ENCODE measurements at regions not wholly inside any gene's neighbourhood (a gene's known extent, or its start where the extent isn't known, plus 50 kb on each side); places are given as distances from the start of the nearest gene placed in this dataset.

GRCh38 chr9:11148189-11148588 is 535.4 kb upstream of the PTPRD start:
- Histone ChIP-seq H3K4me1 (replicated peaks; ENCODE audit: insufficient read depth) (no peaks in the 10 kb centered on the region), H3K9me2 (ENCODE audit: insufficient read depth) (no peaks in the 10 kb centered on the region), H3K79me2 (ENCODE audit: low read depth) (no peaks in the 10 kb centered on the region), H3F3A (ENCODE audit: insufficient read depth, low read depth) (no peaks in the 10 kb centered on the region), H3K9me3 (ENCODE audit: insufficient read depth, low read depth) (no peaks in the 10 kb centered on the region), H3K4me3 (no peak overlapping the region), H3K27ac (no peak overlapping the region), H4K20me1 (ENCODE audit: insufficient read depth) (no peaks in the 10 kb centered on the region), H3K36me3 (ENCODE audit: low read depth) (no peaks in the 10 kb centered on the region), H3K4me2 (no peak overlapping the region), H3K27me3 (ENCODE audit: insufficient read depth, low read depth) (no peaks in the 10 kb centered on the region), H2AFZ (no peak overlapping the region)
- ChIA-PET CTCF (no interaction called here), POLR2A (ENCODE audit: unreplicated experiment) (no interaction called here)
- BruUV-seq (replicated peaks), result no TSS peak
- DNase-seq, result no peak
- intact Hi-C loops (cut with micrococcal nuclease; ENCODE audit: unreplicated experiment), result no loop called here
- no peak for TF ChIP-seq EZH2 (IDR thresholded peaks at IDR 0.05; ENCODE audit: low read depth)
- TF ChIP-seq CTCF (conservative IDR thresholded peaks at IDR 0.05), result no peak

GRCh38 chr9:11149065-11149464 is 536.3 kb upstream of the PTPRD start:
- POLR2A ChIA-PET (ENCODE audit: unreplicated experiment), result no interaction called here
- Histone ChIP-seq H3K4me3 (no peak overlapping the region), H3K4me1 (replicated peaks; ENCODE audit: insufficient read depth) (no peaks in the 10 kb centered on the region), H3K4me2 (no peak overlapping the region), H3K27me3 (ENCODE audit: insufficient read depth, low read depth) (no peaks in the 10 kb centered on the region), H3K27ac (no peak overlapping the region), H3K9me3 (ENCODE audit: insufficient read depth, low read depth) (no peaks in the 10 kb centered on the region), H3F3A (ENCODE audit: insufficient read depth, low read depth) (no peaks in the 10 kb centered on the region), H3K36me3 (ENCODE audit: low read depth) (no peaks in the 10 kb centered on the region), H2AFZ (no peak overlapping the region), H3K79me2 (ENCODE audit: low read depth) (no peaks in the 10 kb centered on the region), H3K9me2 (ENCODE audit: insufficient read depth) (no peaks in the 10 kb centered on the region), H4K20me1 (ENCODE audit: insufficient read depth) (no peaks in the 10 kb centered on the region)
- BruUV-seq (replicated peaks), result no TSS peak
- TF ChIP-seq EZH2 (IDR thresholded peaks at IDR 0.05; ENCODE audit: low read depth) (no peak), CTCF (conservative IDR thresholded peaks at IDR 0.05) (no peak)
- intact Hi-C loops (cut with micrococcal nuclease; ENCODE audit: unreplicated experiment), result no loop called here
- DNase-seq, result no peak
- CTCF ChIA-PET, result no interaction called here

- TF ChIP-seq EZH2 (IDR thresholded peaks at IDR 0.05; ENCODE audit: low read depth) (no peak), CTCF (conservative IDR thresholded peaks at IDR 0.05) (no peak)
- BruUV-seq (replicated peaks), result no TSS peak
Observed at GRCh38 chr9:11158063-11158462, 545.3 kb upstream of the PTPRD start.

More at GRCh38 chr9:11158063-11158462, 545.3 kb upstream of the PTPRD start:
- Histone ChIP-seq H3K27ac (no peak overlapping the region), H2AFZ (no peak overlapping the region), H4K20me1 (ENCODE audit: insufficient read depth) (no peaks in the 10 kb centered on the region), H3K27me3 (ENCODE audit: insufficient read depth, low read depth) (no peaks in the 10 kb centered on the region), H3K4me3 (no peak overlapping the region), H3K9me2 (ENCODE audit: insufficient read depth) (no peaks in the 10 kb centered on the region), H3K4me1 (replicated peaks; ENCODE audit: insufficient read depth) (no peaks in the 10 kb centered on the region), H3K9me3 (ENCODE audit: insufficient read depth, low read depth) (no peaks in the 10 kb centered on the region), H3K4me2 (no peak overlapping the region), H3K79me2 (ENCODE audit: low read depth) (no peaks in the 10 kb centered on the region), H3F3A (ENCODE audit: insufficient read depth, low read depth) (no peaks in the 10 kb centered on the region), H3K36me3 (ENCODE audit: low read depth) (no peaks in the 10 kb centered on the region)
- DNase-seq, result no peak
- ChIA-PET POLR2A (ENCODE audit: unreplicated experiment) (no interaction called here), CTCF (no interaction called here)
- intact Hi-C loops (cut with micrococcal nuclease; ENCODE audit: unreplicated experiment), result no loop called here

All from PC-9 (cell line).